Activated gamma-delta T cell (primary cell): ENCODE measurements at regions not wholly inside any gene's neighbourhood (a gene's known extent, or its start where the extent isn't known, plus 50 kb on each side); places are given as distances from the start of the nearest gene placed in this dataset.
"Not testable (repeated sequence)": the region's sequence is repeated elsewhere in the genome, so short reads cannot be mapped to it uniquely, and the experiment has no call there.

Experiments used
- DNase-seq: peaks from one replicate; lab custom pipeline; 2025; lab: John Stamatoyannopoulos, UW

DNA sequence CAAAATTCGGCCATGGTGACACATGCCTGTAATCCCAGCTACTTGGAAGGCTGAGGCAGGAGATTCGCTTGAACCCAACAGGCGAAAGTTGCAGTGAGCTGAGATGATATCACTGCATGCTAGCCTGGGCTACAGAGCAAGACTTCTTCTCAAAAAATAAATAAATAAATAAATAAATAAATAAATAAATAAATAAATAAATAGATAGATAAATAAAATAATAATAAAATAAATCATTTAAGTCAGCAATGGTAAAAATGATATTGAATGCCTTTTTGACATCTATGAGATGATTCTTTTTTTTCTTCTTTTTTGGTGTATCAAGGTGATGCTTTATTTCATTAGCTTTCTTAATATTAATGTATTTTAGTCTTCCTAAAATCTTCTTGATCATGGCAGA lies 221.7 kb upstream of the RXFP2 start:
- no peak for DNase-seq

GRCh38 chr13:31518645-31519044 lies 220.7 kb upstream of the RXFP2 start:
- DNase-seq: no peak

GRCh38 chr13:31521435-31521834 lies 217.9 kb upstream of the RXFP2 start:
- no peak for DNase-seq

- DNase-seq: no peak
These were observed 216.9 kb upstream of the RXFP2 start for GRCh38 chr13:31522396-31522795.

DNA sequence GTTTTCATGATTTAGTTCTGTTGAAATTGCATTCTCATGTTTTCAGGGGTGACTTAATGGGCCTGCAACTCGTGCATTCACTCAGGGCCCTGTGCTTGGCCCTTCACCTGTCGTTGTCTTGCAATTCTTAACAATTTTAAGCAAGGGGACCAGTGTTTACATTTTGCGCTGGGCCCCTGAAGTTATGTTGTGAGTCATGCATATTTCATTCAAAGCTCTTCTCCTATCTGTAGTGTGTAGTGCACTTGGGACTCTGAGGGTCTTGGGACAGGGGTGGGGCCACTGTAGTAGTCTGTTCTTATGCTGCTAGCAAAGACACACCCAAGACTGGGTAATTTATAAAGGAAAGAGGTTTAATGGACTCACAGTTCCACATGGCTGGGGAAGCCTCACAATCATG lies 211.2 kb upstream of the RXFP2 start:
- no peak for DNase-seq

GRCh38 chr13:31528758-31529157 lies 210.6 kb upstream of the RXFP2 start:
- DNase-seq: no peak

GRCh38 chr13:31530922-31531321 lies 208.4 kb upstream of the RXFP2 start:
- no peak for DNase-seq

GRCh38 chr13:31537052-31537451 lies 202.3 kb upstream of the RXFP2 start:
- DNase-seq: no peak

DNA sequence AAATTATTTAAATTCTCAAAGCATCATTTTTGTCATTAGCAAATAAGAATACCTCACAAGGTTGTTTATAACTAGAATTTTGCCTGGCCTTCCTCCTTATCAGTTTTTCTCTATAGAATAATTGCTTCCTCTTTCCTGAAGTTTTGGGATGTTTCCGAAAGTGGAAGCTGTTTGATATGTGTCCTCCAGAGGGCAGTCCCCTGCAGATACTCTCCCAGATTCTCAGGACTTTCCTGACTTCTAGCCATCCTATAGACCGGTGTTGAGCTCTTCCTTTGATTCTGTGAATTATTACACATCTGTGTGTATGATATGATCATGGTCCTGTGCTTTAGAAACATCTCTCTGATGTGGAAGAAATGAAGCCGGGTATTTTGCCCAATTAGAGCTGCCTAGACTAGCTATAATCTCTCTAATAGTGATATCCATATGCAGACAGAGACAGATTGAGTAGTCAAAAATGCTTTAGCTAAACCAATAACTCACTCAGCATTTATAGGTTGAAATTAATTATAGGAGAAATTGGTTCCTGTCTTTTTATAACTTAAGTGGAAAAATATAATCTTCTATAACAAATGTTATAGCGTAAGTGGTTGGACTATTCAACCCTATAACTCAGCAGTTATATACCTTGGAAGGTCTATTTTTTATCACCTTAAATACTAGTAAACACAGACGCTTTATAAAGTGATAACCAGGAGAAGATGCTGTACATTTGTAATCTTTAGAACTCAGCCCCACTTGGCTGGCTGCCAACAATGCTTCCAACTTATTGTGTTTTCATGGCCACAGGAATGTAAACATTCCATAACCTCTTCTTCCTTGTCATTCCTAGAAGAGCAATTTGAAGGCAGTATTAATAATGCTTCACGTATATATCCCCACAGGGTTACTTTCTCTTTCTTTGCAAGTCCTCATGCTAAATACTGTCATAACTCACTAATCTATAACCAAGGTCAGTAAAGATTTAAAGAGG lies 201.0 kb upstream of the RXFP2 start:
- DNase-seq: no peak

- no peak for DNase-seq
These were observed 199.0 kb upstream of the RXFP2 start for GRCh38 chr13:31540281-31540680.

GRCh38 chr13:31543190-31543589 lies 196.1 kb upstream of the RXFP2 start:
- DNase-seq: no peak

DNA sequence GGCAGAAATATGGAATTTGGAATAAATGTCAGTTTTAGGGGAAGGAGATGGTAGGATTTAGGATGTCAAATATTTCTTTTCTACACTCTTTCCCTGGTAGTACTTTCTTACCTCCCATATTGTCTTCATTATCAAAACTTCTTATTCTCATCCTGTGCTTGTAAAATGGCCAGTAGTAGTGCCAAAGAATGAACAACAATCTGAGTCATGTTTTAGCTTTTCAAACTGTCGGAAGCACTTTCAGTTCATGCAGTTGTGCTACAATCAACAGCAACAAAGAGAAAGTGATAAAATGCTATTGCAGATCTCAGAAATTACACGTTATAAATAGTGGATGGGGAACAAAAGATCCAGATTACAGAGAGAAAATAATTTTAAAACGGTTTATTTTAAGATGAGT lies 193.7 kb upstream of the RXFP2 start:
- DNase-seq: no peak

GRCh38 chr13:31556376-31556775 lies 182.9 kb upstream of the RXFP2 start:
- no peak for DNase-seq

- not testable (repeated sequence) for DNase-seq
These were observed 155.1 kb upstream of the RXFP2 start for GRCh38 chr13:31584221-31584620.

GRCh38 chr13:31587698-31588266 lies 151.5 kb upstream of the RXFP2 start:
- no peak for DNase-seq

DNA sequence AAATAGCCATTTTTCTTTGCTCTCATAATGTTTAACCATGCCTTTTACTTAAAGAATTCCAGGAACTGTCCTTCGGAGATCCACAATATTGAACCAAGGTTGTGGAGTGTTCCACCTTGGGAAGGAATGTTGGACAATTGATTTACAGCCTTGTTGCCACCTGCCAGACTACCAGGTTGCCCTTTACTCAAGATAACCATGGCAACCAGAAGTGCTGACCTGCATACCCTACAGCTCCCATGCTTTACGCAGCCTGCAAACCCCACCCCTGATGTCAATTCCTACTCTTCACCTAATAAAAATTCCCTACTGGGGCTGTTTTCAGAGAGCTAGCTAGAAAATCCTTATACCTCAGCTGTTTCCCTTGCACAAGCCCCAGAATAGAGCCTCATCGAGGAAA lies 151.0 kb upstream of the RXFP2 start:
- no peak for DNase-seq

DNA sequence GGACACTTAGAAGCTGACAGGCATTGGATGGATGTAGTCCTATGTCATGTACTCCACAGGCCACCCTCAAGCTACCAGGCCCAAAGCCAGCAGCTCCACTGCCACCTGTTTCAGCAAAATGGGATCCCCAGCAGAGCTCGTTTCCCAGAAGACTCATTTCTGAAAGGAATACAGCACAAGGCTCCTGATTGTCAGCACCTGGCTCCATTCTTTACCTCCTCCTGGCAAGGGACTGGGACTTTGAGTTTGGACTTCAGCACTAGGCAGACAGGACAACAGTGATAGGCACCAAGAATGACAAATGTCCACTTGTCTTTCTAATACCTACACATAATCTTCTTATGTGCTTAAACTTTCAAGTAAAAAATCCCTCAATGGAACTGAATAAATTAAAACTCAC lies 150.4 kb upstream of the RXFP2 start:
- DNase-seq: no peak

GRCh38 chr13:31591642-31592233 lies 147.6 kb upstream of the RXFP2 start:
- DNase-seq: no peak

GRCh38 chr13:31594056-31594455 lies 145.3 kb upstream of the RXFP2 start:
- no peak for DNase-seq

DNA sequence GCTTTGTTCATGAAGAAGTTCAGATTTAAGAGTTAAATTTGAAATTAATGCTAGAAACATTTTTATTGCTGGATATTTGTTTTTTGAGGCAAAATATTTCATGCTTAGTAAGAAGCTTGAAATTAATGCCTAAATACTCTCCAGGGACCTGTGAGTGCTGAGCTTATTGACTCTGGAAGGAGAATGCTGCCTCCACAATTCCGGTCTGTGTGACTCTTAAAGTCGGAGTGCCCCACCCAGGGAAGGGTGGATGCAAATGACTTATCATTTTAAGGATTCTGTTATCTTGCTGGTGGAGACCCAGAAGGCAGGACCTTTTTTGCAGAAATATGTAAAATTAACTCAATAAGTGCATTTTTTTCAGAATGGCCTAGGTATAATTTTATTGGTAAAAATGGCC lies 143.8 kb upstream of the RXFP2 start:
- no peak for DNase-seq

DNA sequence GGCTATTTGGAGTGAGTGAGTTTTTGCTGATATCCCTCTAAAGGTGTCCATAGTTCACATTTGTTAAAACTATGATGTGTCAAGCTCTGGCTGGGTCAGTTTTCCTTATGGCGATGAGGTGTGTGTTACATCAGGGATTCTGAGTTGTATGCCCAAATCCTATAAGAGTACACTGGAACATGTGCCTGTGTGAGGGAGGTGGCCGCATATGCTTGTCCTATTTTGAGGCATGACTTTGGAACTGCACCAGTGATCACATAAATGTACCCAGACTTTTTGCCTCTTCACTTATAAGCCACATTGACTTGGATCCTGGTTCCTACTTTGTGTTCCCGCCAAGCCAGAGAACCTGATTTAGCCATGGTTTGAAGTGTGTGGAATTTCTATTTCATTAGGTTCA lies 140.3 kb upstream of the RXFP2 start:
- DNase-seq: no peak

DNA sequence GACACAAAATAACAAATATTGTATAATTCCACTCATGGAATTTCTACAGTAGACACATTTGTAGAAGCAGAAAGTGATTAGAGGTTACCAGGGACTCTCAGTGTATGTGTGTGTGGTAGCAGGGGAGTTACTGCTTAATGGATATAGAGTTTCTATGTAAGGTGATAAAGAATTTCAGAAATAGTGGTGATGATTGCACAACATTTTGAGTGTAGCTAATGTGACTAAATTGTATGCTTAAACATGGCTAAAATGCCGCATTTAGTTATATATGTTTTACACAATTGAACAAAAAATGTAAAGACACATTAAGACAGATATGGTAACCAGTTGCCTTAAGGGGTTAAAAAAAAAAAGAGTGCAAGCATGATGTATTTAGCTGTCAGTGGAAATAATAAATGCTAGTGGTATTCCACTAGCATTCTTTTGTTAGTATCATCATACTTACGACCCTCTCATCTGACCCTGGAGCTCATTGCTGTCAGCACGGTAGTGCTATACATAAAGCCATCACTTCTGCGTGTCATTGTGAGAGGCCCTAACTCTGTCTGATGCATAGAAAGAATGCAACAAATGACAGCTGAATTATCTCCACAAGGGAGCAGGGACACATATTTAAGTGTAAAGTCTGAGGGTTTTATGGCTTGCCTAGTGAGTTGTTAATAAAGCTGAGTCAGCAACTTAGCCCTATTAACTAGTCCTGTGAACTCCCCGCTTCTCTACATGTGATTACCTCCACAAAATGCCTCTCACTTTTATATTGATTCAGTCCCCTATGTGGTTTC lies 134.1 kb upstream of the RXFP2 start:
- no peak for DNase-seq
